Renal pelvis (tissue), 1 donor: ENCODE measurements at regions not wholly inside any gene's neighbourhood (a gene's known extent, or its start where the extent isn't known, plus 50 kb on each side); places are given as distances from the start of the nearest gene placed in this dataset.
"Not testable (repeated sequence)": the region's sequence is repeated elsewhere in the genome, so short reads cannot be mapped to it uniquely, and the experiment has no call there.

Source experiments
- DNase-seq: peaks from one replicate; pipeline ENCODE4 v3.0.0-alpha.2; 2013

DNA sequence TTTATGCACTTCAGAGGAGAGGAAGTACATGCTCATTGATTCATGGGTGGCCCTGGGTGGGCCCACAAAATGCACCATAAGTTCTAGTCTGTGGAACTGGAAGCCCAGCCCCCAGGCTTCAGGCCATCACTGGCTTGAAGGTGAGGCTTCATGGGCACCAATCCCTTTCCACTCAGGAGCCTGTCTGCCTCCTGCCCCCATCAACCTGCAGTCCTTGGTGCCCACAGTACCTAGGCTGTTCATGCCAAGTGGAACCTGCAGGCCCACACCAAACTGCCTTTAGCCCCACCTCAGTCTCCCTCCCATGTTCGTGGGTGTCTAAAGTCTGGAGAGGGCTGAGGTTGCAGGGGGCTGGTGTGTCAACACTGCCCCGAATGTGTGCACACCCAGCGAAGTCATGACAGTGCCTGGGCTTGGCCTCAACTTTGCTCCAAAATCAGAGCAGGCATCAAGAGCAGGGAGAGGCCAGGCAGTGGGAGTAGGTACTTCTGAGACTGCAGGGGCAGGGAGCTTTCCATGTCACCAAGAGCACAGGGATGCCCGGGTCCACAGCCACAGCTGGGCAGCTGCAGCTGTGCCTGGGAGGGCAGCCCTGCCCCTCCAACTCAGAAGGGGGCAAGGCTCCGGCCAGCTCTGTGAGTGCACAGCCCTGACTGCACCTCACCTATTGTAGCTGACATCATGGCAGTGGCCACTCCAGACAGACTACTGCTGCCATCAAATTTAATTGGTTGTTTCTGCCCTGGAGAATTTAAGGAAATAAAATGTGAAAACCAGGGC is 1250.4 kb upstream of the IGFBP7 start:
- DNase-seq = no peak

DNA sequence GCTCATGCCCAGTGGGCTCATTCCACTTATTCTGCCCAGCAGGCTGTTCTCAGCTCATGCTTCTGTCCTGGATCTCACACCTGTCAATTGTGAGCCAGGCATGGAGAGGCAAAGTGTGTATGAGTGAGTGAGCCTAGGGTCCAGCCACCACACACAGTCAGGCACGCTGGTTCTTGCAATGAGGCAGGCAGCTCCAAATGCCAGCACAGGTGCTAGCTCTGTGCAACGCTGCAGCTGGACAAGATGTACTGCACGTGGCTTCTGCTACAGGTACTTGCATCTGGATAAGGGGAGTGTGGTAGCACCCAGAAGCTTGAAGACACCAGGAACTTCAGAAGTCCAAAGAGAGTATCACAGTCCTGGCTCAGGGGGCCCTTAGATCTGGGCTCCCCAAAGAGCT is 1249.4 kb upstream of the IGFBP7 start:
- no peak for DNase-seq

DNA sequence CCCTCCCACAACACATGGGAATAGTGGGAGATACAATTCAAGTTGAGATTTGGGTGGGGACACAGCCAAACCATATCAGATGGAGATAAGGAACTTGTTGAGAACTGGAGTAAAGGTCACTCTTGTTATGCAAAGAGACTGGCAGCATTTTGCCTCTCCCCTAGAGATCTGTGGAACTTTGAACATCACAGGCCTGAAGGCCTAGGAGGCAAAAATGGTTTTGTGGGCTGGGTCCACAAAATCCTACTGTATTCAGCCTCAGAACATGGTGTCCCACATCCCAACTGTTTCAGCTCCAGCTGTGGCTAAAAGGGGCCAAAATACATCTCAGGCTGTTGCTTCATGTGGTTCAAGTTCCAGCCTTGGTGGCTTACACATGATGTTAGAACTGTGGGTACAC is 1247.8 kb upstream of the IGFBP7 start:
- DNase-seq = no peak

DNA sequence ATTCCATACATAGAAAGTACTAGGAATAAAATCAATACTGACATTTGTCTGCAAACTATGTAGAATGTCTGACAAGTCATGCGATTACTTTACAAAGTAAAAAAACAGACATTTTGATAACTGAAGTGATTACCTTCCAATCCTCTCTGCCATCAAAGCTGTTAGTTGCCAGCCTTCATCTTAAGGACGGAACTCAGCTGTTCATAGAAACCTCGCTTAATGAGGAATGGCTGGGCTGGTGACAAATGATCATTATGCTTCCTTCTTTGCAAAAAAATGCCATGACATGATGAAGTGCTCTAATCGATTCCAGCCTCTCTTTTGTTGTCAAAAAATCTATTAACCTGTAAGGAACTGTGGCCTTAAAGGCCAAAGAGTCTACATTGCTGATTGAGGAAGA is 1214.9 kb upstream of the IGFBP7 start:
- no peak for DNase-seq

DNA sequence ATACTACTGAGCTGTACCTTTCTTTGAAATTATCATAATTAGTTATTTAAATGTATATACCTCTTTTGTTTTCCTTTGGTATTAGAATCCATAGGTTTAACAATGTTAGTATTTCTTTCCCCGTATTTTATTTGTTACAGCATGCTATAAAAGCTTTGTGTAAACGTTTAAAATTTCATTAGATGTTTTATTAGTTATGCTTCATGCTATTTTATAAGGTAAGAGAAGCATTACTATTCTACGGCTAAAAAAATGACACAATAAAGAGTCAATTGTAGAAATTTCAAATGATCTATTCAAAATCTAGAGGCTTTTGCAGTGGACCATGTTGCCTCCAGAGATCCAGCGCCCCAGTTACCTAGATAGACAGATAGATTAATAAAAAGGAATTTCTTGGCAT is 1203.3 kb upstream of the IGFBP7 start:
- no peak for DNase-seq

DNA sequence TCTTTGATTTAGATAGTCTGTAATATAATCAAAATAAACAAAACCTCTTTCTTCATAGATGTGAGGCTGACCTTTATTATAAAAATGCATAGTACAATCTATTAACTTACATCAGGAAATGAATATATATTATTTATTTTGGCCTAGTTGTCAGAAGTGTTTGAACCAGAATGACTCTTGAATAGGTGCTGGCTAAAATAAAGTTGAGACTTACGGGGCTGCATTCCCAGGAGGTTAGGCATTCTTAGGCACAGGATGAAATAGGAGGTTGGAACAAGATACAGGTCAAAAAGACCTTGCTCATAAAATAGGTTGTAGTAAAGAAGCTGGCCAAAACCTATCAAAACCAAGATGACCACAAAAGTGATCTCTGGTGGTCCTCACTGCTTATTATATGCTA is 1193.3 kb upstream of the IGFBP7 start:
- no peak for DNase-seq

DNA sequence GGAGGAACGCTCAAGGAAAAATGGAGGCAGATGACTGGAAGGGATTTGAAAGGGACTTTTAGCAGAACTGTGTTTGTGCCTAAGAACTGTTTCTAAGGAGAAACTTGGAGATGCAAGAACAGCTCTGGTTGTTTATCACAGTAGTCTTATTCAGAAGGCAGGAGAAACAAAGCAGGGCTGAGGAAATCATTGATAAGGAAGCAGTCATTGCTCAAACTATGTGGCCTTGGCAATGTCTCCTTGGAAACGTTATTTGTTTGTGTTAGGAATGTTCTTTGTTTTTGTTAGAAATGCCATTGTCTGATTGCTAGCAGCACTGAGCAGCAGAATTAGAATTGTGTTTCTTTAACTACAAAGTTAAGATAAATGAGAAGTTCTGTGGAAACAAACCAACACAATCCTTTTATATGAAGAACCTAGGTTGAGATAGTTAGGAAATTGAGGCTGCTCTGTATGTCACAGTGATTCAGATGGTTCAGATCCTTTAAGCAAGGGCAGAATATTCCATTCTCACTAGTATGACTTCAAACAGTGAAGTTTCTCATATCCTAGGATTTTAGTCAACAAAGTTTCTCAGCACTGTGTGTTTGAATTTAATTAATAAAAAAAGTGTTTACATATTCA is 1191.3 kb upstream of the IGFBP7 start:
- DNase-seq = peak; percentile 45

DNA sequence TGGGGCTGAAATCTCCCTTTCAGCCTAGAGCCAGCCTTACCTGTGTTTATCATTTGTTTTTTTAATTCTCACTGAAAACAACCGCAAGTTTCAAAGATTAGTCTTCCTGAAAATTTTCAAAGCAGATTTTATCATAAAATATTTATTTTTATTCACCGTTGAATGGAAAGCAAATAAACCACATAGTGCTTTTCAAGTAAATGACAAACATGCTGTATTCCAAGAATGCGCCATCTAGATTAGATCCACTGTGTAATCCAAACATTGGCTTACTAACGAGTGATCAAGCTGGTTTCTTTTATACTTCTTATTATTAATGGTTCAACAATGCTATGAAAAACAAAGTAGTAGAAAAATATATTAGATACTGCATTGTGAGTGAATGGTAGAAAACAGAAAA is 1176.2 kb upstream of the IGFBP7 start:
- DNase-seq = no peak

DNA sequence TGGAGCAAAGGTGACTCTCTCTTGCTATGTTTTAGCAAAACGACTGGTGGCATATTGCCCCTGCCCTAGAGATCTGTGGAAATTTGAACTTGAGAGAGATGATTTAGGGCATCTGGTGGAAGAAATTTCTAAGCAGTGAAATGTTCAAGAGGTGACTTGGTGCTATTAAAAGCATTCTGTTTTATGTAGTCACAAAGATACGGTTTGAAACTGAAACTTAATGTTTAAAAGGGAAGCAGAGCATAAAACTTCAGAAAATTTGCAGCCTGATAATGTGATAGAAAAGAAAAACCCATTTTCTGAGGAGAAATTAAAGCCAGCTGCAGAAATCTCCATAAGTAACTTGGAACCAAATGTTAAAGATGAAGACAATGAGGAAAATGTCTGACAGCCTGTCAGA is 1170.7 kb upstream of the IGFBP7 start:
- not testable (repeated sequence) for DNase-seq

DNA sequence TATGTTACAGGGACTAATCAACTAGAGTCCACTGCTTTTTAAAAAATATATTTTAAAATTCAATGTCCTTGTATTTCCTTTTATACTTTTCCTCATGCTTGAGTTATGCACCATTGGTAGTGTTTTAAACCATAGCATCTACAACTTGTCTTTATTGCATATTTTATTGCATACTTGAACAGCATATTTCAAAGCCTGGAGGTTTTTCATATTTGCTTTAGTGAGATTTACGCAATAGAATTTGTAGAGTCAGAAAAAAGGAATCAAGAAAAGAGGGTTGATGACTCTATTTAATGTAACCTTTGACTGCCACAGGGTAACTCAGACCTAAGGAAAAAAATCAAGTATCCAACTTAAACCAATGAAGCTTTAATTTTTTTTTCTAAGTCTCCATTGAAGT is 1165.7 kb upstream of the IGFBP7 start:
- DNase-seq = no peak

DNA sequence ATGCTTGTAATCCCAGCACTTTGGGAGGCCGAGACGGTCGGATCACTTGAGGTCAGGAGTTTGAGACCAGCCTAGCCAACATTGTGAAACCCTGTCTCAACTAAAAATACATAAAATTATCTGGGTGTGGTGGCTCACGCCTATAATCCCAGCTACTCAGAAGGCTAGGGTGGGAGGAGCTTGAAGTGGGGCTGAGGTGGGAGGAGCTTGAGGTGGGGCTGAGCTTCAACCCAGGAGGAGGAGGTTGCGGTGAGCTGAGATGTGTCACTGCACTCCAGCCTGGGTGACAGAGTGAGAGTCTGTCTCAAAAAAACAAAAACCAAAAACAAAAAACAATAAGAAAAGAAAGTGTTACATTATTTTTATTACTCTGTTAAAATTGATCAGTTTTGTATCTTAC is 1164.4 kb upstream of the IGFBP7 start:
- DNase-seq = no peak

DNA sequence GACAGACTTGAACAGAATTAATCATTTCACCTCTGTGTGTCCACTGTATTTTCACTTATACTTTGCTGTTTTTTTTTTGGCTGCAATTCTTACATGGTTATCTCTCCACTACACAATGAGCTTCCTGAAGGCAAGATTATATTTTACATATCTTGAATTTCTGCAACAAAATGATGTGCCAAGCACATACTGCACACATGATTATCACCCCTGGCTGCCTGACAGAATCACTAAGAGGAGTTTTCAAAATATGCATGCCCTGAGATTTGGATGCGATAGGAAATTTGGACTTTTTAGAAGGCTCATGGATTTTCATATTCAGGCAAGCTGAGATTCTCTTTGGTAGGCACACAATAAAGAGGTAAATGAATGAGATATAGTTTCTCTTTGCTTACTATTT is 1162.1 kb upstream of the IGFBP7 start:
- DNase-seq = no peak

DNA sequence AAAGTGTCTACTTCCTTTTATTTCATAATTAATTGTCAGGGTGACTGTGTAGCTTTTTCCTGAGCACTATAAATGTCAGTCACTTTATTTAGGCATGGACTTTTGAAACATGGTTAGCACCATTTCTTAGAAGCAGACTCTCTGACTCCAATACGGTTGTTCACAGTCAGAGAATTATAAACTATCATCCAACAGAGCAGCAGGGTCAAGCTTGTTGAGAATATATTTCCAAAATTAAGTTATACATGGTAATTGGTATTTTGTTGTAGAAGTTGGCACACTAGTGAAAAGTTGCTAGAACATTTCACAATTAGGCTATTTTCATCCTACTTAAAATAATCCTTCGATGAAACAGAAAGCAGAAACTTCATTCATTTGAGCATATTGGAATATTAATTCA is 1155.5 kb upstream of the IGFBP7 start:
- DNase-seq = peak; percentile 11

DNA sequence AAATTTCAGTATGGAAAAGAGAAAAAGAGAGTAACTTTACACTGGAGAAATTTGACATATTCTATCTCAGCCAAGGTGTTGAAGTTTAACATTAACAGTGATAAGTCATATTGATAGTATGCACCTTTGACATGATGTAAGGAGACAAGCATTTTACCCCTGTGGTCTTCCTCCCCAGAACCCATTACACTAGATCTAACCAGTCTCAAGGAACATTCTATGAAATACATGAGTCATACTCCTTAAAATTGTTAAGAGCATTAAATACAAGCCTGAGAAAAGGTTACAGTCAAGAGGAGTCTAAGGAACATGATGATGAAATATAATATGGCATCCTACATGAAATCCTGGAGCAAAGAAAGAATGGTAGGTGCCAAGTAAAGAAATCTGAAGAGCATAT is 1151.3 kb upstream of the IGFBP7 start:
- no peak for DNase-seq

DNA sequence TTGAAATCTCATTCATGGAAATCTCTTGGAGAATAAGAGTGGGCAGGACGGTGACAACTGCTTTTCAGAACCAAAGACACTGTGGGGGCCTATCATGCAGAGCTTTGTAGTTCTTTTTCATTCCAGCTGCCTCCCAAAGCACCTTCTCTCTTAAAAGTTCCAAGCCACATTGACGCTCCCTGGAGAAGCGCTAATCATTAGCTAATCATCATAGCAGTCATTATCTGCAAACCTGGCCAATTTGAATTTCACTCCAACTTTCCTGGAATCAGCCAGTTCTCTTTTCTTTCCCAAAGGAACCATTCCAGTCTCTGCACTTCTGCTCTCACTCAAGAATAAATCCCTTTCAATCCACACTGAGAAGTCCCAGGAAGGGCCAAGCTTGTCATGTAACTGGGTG is 1144.1 kb upstream of the IGFBP7 start:
- DNase-seq = no peak

DNA sequence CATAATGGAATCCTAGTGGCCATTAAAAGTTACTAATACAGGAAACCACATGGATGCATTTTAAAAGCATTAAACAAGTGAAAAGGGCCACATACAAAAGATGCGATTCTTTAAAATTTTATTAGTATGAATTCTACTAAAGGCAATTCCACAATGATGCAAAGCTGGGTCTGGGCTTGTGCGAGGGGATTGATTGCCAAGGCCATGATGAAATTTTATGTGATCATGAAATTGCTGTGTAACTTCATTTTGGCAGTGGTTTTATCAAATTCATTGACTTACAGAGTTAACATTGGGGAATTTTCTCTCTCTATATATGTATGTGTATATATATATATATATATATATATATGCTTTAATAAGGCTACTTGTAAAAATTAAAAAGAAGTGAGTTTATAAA is 1142.5 kb upstream of the IGFBP7 start:
- DNase-seq = no peak

DNA sequence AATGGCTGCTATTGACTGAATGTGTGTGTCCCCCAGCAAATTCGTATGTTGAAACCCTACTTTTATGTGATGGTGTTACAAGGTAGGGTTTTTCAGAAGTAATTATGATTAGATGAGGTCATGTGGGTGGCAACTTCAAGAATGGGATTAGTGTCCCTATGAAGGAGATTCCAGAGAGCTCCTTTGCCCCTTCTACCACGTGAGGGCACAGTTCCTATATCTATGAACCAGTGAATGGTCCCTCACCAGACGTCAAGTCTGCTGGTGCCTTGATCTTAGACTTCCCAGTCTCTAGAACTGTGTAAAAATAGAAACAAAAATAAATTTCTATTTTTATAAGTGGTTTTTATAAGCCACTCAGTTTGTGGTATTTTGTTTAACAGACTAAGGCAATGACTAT is 1137.6 kb upstream of the IGFBP7 start:
- no peak for DNase-seq

DNA sequence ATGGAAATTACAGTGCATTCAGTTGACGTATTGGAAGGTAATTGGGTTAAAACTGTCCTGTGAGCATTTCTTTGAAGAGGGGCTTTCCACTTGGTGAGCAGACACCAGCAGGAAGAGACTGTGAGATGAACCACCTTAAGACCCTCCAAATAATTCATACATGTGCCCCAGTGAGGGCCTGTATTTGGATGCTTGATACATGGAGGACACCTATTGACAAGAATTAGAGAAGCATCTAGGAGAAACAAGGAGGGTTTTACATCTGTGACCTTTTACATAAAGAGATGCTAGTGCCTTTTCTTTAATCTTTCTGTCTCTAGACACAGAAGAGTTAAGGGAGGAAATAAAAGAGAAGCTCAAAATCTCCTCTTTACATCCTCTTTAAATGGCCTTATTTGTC is 1115.3 kb upstream of the IGFBP7 start:
- no peak for DNase-seq

DNA sequence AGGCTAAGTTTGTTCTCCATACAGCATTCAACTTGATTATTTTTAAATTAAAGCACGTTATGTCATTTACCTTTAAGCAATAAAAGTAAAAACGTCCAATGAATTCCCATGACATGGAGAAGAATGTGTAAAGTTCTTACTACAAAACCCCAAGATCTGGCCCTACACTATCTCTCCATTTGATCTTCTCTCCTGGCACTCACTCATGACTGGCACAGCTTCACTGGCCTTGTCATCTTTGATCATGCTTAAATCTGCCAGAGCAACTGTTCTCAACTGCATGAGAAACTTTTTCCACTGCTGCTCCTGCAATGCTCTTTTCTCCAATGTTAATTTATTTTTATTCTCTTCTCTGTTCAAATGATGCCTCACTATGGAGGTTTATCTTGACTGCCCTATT is 1109.0 kb upstream of the IGFBP7 start:
- DNase-seq = no peak

DNA sequence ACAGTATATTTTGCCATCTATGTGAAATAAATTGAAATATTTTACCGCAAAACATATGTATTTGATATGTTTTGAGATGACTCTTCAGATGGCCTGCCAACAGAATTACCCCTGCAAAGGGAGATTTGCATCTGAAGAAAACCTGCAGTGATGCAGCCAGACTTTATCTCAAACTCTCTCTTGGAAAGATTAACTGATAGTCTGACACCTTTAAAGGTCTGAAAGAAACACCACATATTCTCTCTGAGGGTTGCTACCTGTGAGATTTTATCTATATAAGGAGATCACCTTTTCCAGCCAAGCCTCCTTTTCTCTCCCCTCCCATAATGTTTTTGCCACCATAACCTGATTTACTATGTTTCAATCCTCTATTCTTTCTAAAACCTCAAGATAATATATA is 1106.3 kb upstream of the IGFBP7 start:
- no peak for DNase-seq

DNA sequence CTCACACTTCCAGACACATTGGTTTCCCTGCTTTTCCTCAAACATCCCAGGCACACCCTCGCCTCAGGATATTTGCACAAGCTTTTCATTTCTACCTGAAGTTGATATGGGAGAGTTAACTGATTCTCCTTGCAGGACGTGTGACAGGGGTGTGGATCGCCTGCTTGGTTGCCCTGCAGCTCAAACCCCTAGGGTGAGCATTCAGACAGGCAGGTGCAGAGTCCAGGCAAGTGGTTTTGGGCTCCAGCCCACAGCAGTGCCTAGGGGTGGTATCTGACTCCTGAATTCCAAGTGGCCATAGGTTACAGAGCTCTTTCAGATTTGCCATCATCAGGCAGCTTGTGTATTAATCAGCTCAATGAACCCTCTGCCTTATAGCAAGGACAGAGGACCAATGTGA is 1104.2 kb upstream of the IGFBP7 start:
- no peak for DNase-seq

DNA sequence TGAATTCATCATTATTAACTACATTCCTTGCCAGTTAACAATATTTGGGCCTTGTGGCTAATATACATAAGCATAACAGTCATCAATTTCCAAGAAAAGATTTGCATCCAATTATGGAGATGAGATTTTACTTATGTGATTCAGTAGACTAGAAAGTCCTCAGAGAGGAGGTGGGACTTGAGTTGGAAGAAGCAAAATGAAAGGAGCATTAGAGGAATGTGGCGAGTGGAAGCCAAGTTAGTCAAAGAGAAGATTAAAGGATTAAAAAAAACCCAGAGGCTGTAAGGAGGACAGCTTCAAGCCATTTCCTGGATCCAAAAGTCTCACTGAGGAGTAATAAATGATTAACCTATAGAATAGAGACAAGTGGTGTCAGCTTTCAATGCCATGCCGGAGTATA is 1099.4 kb upstream of the IGFBP7 start:
- DNase-seq = no peak

DNA sequence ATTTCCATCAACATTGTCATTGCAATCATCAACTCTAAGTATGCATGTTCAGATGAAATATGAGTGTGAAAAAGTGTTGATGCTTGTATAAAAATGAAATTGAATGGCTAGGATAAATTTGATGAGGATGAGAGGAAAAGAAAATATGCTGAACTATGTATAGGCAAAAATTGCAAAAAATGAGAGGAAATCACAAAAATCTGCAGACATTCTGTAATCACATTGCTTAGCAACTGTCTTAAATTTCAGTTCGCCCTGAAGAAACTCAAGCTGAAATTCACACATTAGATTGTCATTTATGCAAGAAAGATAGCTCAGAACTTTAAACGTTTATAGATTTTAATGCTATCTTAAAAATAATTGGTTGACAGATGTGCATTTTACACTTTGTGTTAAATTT is 1098.8 kb upstream of the IGFBP7 start:
- DNase-seq = no peak
